Sigmoid colon (tissue), 6 donors: ENCODE measurements at regions not wholly inside any gene's neighbourhood (a gene's known extent, or its start where the extent isn't known, plus 50 kb on each side); places are given as distances from the start of the nearest gene placed in this dataset.

Experiments
- DNase-seq: peaks from one replicate; pipeline ENCODE4 v3.0.0-alpha.2; 2019
- H3K27ac ChIP-seq, 4 donors: fragments of 200-600 bp; sonication (generic); one replicate each; pipeline ENCODE4 v1.5.1; 2016 to 2019; ENCODE audit warnings: mild to moderate bottlenecking in 1 of 4
- H3K27me3 ChIP-seq, 3 donors: fragments of 200-600 bp; sonication (generic); one replicate each; pipeline ENCODE4 v1.5.1; 2019; ENCODE audit warnings: mild to moderate bottlenecking in 1 of 3
- H3K36me3 ChIP-seq, 4 donors: fragments of 200-600 bp; sonication (generic); one replicate each; pipeline ENCODE4 v1.5.1; 2016 to 2019
- H3K4me1 ChIP-seq, 4 donors: fragments of 200-600 bp; sonication (generic); one replicate each; pipeline ENCODE4 v1.5.1; 2017 to 2019
- H3K4me3 ChIP-seq, 4 donors: fragments of 200-600 bp; sonication (generic); one replicate each; pipeline ENCODE4 v1.5.1; 2017 to 2019; ENCODE audit warnings: mild to moderate bottlenecking in 2 of 4, moderate library complexity in 1 of 4
- H3K9me3 ChIP-seq, 4 donors: fragments of 200-600 bp in 3 of 4; sonication (generic) in 3 of 4; one replicate each; pipeline versions ENCODE4 v1.5.1 to v1.6.1; 2013 to 2019
- CTCF ChIP-seq, 4 experiments: fragments of 450-650 bp in 3 of 4; fragments of 200-600 bp in 1 of 4; IDR thresholded peaks; one replicate each; pipeline ENCODE4 v1.5.1; 2016 to 2019; ENCODE audit warnings: antibody characterized with exemption in 4 of 4, mild to moderate bottlenecking in 3 of 4, moderate library complexity in 2 of 4
- EP300 ChIP-seq, 4 donors: sonication (generic); formaldehyde crosslinking; IDR thresholded peaks; one replicate each; pipeline ENCODE4 v1.6.1; 2017; ENCODE audit warnings: antibody characterized with exemption in 4 of 4
- POLR2A ChIP-seq, 2 donors: fragments of 450-650 bp; IDR thresholded peaks; one replicate each; pipeline ENCODE4 v1.6.1; 2016; ENCODE audit warnings: antibody characterized with exemption in 2 of 2, mild to moderate bottlenecking in 2 of 2, moderate library complexity in 2 of 2
- POLR2AphosphoS5 ChIP-seq, 4 donors: sonication (generic); formaldehyde crosslinking; IDR thresholded peaks; one replicate each; pipeline ENCODE4 v1.6.1; 2017; ENCODE audit warnings: antibody characterized with exemption in 4 of 4
- WGBS, 2 donors: extraction: QIAGEN DNeasy Blood & Tissue Kit; methylation state at CpG; one replicate each; pipeline ENCODE4 v1.1.7; 2013; 5-methylcytosine and 5-hydroxymethylcytosine counted together
- intact Hi-C: fragments of 100-400 bp; cut with DNase I; formaldehyde crosslinking; loops from one replicate; pipeline ENCODE4 v1.15.1; 2023
- donor health status: healthy with polysubstance abuse.
- donor health status: healthy.

GRCh38 chrX:34880656-34881055 lies 61.9 kb upstream of the FAM47B start:
- no peak overlapping the region for H3K27ac ChIP-seq
- intact Hi-C loops = no loop called here
- 93 to 98% methylated on average over 2 of the region's 2 CpGs for WGBS, 2 donors
- no peaks in the 10 kb centered on the region for H3K9me3 ChIP-seq
- H3K4me1 ChIP-seq = no peaks in the 10 kb centered on the region
- no peaks in the 10 kb centered on the region for H3K27me3 ChIP-seq
- no peak for DNase-seq
- H3K4me3 ChIP-seq = no peak overlapping the region
- no peaks in the 10 kb centered on the region for H3K36me3 ChIP-seq
- TF ChIP-seq EP300 (IDR thresholded peaks at IDR 0.05) (no peak), POLR2A (IDR thresholded peaks at IDR 0.05) (no peak), CTCF (IDR thresholded peaks at IDR 0.05) (no peak), POLR2AphosphoS5 (IDR thresholded peaks at IDR 0.05) (no peak)

GRCh38 chrX:34881671-34882070 lies 60.9 kb upstream of the FAM47B start:
- Histone ChIP-seq H3K36me3 (no peaks in the 10 kb centered on the region), H3K27ac (no peak overlapping the region), H3K4me3 (no peak overlapping the region), H3K27me3 (no peaks in the 10 kb centered on the region), H3K4me1 (no peaks in the 10 kb centered on the region), H3K9me3 (no peaks in the 10 kb centered on the region)
- WGBS, 2 donors = 91 to 95% methylated on average over 5 of the region's 5 CpGs
- intact Hi-C loops = no loop called here
- DNase-seq = no peak
- TF ChIP-seq POLR2AphosphoS5 (IDR thresholded peaks at IDR 0.05) (no peak), CTCF (IDR thresholded peaks at IDR 0.05) (no peak), POLR2A (IDR thresholded peaks at IDR 0.05) (no peak), EP300 (IDR thresholded peaks at IDR 0.05) (no peak)

- WGBS, 2 donors = 70 to 71% methylated on average over 2 of the region's 2 CpGs
- DNase-seq = no peak
- TF ChIP-seq POLR2AphosphoS5 (IDR thresholded peaks at IDR 0.05) (no peak), CTCF (IDR thresholded peaks at IDR 0.05) (no peak), POLR2A (IDR thresholded peaks at IDR 0.05) (no peak), EP300 (IDR thresholded peaks at IDR 0.05) (no peak)
- Histone ChIP-seq H3K4me1 (no peaks in the 10 kb centered on the region), H3K27me3 (no peaks in the 10 kb centered on the region), H3K27ac (no peak overlapping the region), H3K36me3 (no peaks in the 10 kb centered on the region), H3K4me3 (no peak overlapping the region), H3K9me3 (no peaks in the 10 kb centered on the region)
- intact Hi-C loops = no loop called here
Measured at GRCh38 chrX:34884817-34885216, 57.8 kb upstream of the FAM47B start.

GRCh38 chrX:34886011-34886410 lies 56.6 kb upstream of the FAM47B start:
- Histone ChIP-seq H3K4me1 (no peaks in the 10 kb centered on the region), H3K27ac (no peak overlapping the region), H3K27me3 (no peaks in the 10 kb centered on the region), H3K36me3 (no peaks in the 10 kb centered on the region), H3K9me3 (no peaks in the 10 kb centered on the region), H3K4me3 (no peak overlapping the region)
- 69 to 78% methylated on average over 1 of the region's 1 CpG for WGBS, 2 donors
- TF ChIP-seq POLR2A (IDR thresholded peaks at IDR 0.05) = no peak
- no peak for TF ChIP-seq EP300 (IDR thresholded peaks at IDR 0.05)
- TF ChIP-seq POLR2AphosphoS5 (IDR thresholded peaks at IDR 0.05) = no peak
- no peak for TF ChIP-seq CTCF (IDR thresholded peaks at IDR 0.05)
- intact Hi-C loops = no loop called here
- no peak for DNase-seq

- 58 to 72% methylated on average over 3 of the region's 3 CpGs for WGBS, 2 donors
- H3K27me3 ChIP-seq = no peaks in the 10 kb centered on the region
Measured at GRCh38 chrX:34891391-34891790, 51.2 kb upstream of the FAM47B start.

More at GRCh38 chrX:34891391-34891790, 51.2 kb upstream of the FAM47B start:
- no peaks in the 10 kb centered on the region for H3K36me3 ChIP-seq
- H3K9me3 ChIP-seq = no peaks in the 10 kb centered on the region
- DNase-seq = no peak
- intact Hi-C loops = no loop called here
- H3K4me3 ChIP-seq = no peak overlapping the region
- no peaks in the 10 kb centered on the region for H3K4me1 ChIP-seq
- H3K27ac ChIP-seq = no peak overlapping the region
- TF ChIP-seq POLR2A (IDR thresholded peaks at IDR 0.05) (no peak), POLR2AphosphoS5 (IDR thresholded peaks at IDR 0.05) (no peak), CTCF (IDR thresholded peaks at IDR 0.05) (no peak), EP300 (IDR thresholded peaks at IDR 0.05) (no peak)
